OCI-LY3 (cell line): ENCODE measurements at regions not wholly inside any gene's neighbourhood (a gene's known extent, or its start where the extent isn't known, plus 50 kb on each side); places are given as distances from the start of the nearest gene placed in this dataset.

ENCODE experiments used
- EZH2phosphoT487 ChIP-seq: fragments of 200-600 bp; shearing (Covaris generic); IDR thresholded peaks from 2 replicates; pipeline ENCODE4 v1.6.1; 2018; ENCODE audit warnings: antibody characterized with exemption, mixed run types, low read depth
- TF ChIP-seq, protein P1 (sequence below): fragments of 200-600, 300-600 bp; sonication (generic); IDR thresholded peaks from 2 replicates; pipeline ENCODE4 v1.5.1; 2014; ENCODE audit warnings: antibody characterized with exemption, low read length, low read depth

DNA sequence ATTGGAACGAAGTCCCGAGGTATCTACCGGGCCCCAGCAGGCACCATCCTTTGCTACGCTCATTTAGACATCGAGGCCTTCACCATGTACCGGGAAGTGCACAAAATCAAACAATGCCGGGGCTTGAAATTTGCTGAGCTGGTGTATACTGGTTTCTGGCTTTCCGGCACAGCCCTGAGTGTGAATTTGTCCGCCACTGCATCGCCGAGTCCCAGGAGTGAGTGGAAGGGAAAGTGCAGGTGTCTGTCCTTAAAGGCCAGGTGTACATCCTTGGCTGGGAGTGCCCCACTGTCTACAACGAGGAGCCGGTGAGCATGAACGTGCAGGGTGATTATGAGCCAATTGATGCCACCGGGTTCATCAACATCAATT lies 158.8 kb upstream of the GUCY1A2 start:
- TF ChIP-seq, protein P1, sequence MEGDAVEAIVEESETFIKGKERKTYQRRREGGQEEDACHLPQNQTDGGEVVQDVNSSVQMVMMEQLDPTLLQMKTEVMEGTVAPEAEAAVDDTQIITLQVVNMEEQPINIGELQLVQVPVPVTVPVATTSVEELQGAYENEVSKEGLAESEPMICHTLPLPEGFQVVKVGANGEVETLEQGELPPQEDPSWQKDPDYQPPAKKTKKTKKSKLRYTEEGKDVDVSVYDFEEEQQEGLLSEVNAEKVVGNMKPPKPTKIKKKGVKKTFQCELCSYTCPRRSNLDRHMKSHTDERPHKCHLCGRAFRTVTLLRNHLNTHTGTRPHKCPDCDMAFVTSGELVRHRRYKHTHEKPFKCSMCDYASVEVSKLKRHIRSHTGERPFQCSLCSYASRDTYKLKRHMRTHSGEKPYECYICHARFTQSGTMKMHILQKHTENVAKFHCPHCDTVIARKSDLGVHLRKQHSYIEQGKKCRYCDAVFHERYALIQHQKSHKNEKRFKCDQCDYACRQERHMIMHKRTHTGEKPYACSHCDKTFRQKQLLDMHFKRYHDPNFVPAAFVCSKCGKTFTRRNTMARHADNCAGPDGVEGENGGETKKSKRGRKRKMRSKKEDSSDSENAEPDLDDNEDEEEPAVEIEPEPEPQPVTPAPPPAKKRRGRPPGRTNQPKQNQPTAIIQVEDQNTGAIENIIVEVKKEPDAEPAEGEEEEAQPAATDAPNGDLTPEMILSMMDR, result no peak
- TF ChIP-seq EZH2phosphoT487, result no peak
